HCT116 (cell line): ENCODE measurements at regions not wholly inside any gene's neighbourhood (a gene's known extent, or its start where the extent isn't known, plus 50 kb on each side); places are given as distances from the start of the nearest gene placed in this dataset.

Experiments
- ATAC-seq: fragments of 200-7000 bp; cut with Tn5 transposase; 2 replicates; pipeline ENCODE4 v1.9.1; 2020; ENCODE audit warnings: mild to moderate bottlenecking, moderate library complexity
- BruUV-seq: library from RNA; stranded (reverse); fragments of 400-500 nt; replicated peaks from 2 replicates; lab custom pipeline; 2021; lab: Mats Ljungman, UMichigan
- CTCF ChIA-PET: fragments of 300-600 bp; sonication (Branson Sonifier 250); formaldehyde crosslinking; loops from one replicate; lab custom pipeline; 2021; ENCODE audit warnings: antibody characterized with exemption; lab: Charles Lee
- POLR2A ChIA-PET: fragments of 300-600, 350-600 bp; sonication (Branson Sonifier 250); formaldehyde crosslinking; loops from one replicate; lab custom pipeline; 2021; ENCODE audit warnings: antibody characterized with exemption; lab: Charles Lee
- RAD21 ChIA-PET, 2 experiments: fragments of 300-600 bp; sonication (Branson Sonifier 250); formaldehyde crosslinking; loops; one replicate each; lab custom pipeline; 2023; ENCODE audit warnings: low total read pairs in 2 of 2; ENCODE audit not compliant: uncharacterized antibody in 2 of 2, unreplicated experiment in 2 of 2, low non-redundant PET in 1 of 2; lab: Charles Lee
- DNase-seq: peaks from one replicate; pipeline ENCODE4 v3.0.0-alpha.2; 2010; ENCODE audit warnings: low read depth, low spot score
- H2AFZ ChIP-seq: fragments of 200-600 bp; shearing (Covaris generic), sonication (generic); 2 replicates; pipeline ENCODE4 v1.6.1; 2017; ENCODE audit warnings: low read depth, mixed run types, mixed read lengths, antibody characterized with exemption, low read length; ENCODE audit not compliant: poor library complexity, severe bottlenecking
- H3K27ac ChIP-seq: 2 replicates; pipeline ENCODE4 v1.5.1; 2012; ENCODE audit warnings: low read depth, low read length
- H3K27me3 ChIP-seq: fragments of 200-600 bp; sonication (generic); 2 replicates; pipeline ENCODE4 v1.6.1; 2016; ENCODE audit warnings: mixed run types, low read length, mixed read lengths; ENCODE audit not compliant: insufficient read depth
- H3K36me3 ChIP-seq, 2 experiments: fragments of 200-500 bp in 1 of 2; fragments of 200-600 bp in 1 of 2; sonication (Bioruptor generic) in 1 of 2; sonication (generic) in 1 of 2; 2 replicates each; pipeline versions ENCODE4 v1.5.1 to v1.6.1; 2014 to 2016; ENCODE audit warnings: low read length in 2 of 2, inconsistent platforms in 1 of 2, mixed read lengths in 1 of 2, mixed run types in 1 of 2; ENCODE audit not compliant: insufficient read depth in 2 of 2, control insufficient read depth in 1 of 2
- H3K4me1 ChIP-seq, 2 experiments: fragments of 200-600 bp in 1 of 2; sonication (generic) in 1 of 2; 2 replicates each; pipeline versions ENCODE4 v1.5.1 to v1.6.1; 2012 to 2017; ENCODE audit warnings: low read length in 2 of 2, inconsistent platforms in 1 of 2, mild to moderate bottlenecking in 1 of 2, mixed read lengths in 1 of 2, mixed run types in 1 of 2, moderate library complexity in 1 of 2; ENCODE audit not compliant: insufficient read depth in 2 of 2, control insufficient read depth in 1 of 2
- H3K4me2 ChIP-seq: fragments of 200-600 bp; sonication (generic); 2 replicates; pipeline ENCODE4 v1.6.1; 2017; ENCODE audit warnings: mixed run types, low read length, mixed read lengths
- H3K4me3 ChIP-seq, 2 experiments: fragments of 200-600 bp in 1 of 2; sonication (generic) in 1 of 2; replicated peaks in 1 of 2; 2 replicates each; pipeline ENCODE4 v1.5.1; 2011 to 2016; ENCODE audit warnings: low read length in 2 of 2, control low read depth in 1 of 2, low read depth in 1 of 2, mild to moderate bottlenecking in 1 of 2, mixed read lengths in 1 of 2, mixed run types in 1 of 2
- H3K79me2 ChIP-seq: fragments of 200-600 bp; sonication (generic); 2 replicates; pipeline ENCODE4 v1.6.1; 2017; ENCODE audit warnings: mild to moderate bottlenecking, mixed run types, low read length, moderate library complexity, mixed read lengths; ENCODE audit not compliant: insufficient read depth
- H3K9ac ChIP-seq: fragments of 200-600 bp; sonication (generic); 2 replicates; pipeline ENCODE4 v1.6.1; 2016; ENCODE audit warnings: low read length, mixed read lengths
- H3K9me2 ChIP-seq: fragments of 200-600 bp; sonication (generic), shearing (Covaris generic); 2 replicates; pipeline ENCODE4 v1.6.1; 2017; ENCODE audit warnings: mixed run types, mild to moderate bottlenecking, moderate library complexity; ENCODE audit not compliant: insufficient read depth
- H3K9me3 ChIP-seq, 2 experiments: fragments of 200-500 bp in 1 of 2; fragments of 200-600 bp in 1 of 2; sonication (Bioruptor generic) in 1 of 2; sonication (generic) in 1 of 2; 2 replicates each; pipeline ENCODE4 v1.6.1; 2014 to 2017; ENCODE audit warnings: low read length in 2 of 2, mixed read lengths in 2 of 2, inconsistent platforms in 1 of 2, low read depth in 1 of 2, mild to moderate bottlenecking in 1 of 2, mixed run types in 1 of 2, moderate library complexity in 1 of 2; ENCODE audit not compliant: control insufficient read depth in 1 of 2, insufficient read depth in 1 of 2
- H4K20me1 ChIP-seq: fragments of 200-600 bp; sonication (generic), shearing (Covaris generic); 2 replicates; pipeline ENCODE4 v1.6.1; 2017; ENCODE audit warnings: mixed run types, mild to moderate bottlenecking, moderate library complexity; ENCODE audit not compliant: insufficient read depth
- CBX3 ChIP-seq: IDR thresholded peaks from 2 replicates; pipeline ENCODE4 v1.6.1; 2012; ENCODE audit warnings: low read depth
- CEBPB ChIP-seq: IDR thresholded peaks from 2 replicates; pipeline ENCODE4 v1.6.1; 2012; ENCODE audit warnings: low read depth
- CTCF ChIP-seq, 3 experiments: fragments of 200-600 bp in 1 of 3; sonication (generic) in 1 of 3; IDR thresholded peaks in 2 of 3; conservative IDR thresholded peaks in 1 of 3; 2 replicates each; pipeline ENCODE4 v1.5.1; 2012 to 2017; ENCODE audit warnings: low read depth in 2 of 3, low read length in 2 of 3, antibody characterized with exemption in 1 of 3, borderline replicate concordance in 1 of 3, control low read depth in 1 of 3, mild to moderate bottlenecking in 1 of 3, mixed read lengths in 1 of 3, mixed run types in 1 of 3, moderate library complexity in 1 of 3; ENCODE audit not compliant: insufficient read depth in 1 of 3
- EGR1 ChIP-seq: IDR thresholded peaks from 2 replicates; pipeline ENCODE4 v1.6.1; 2012; ENCODE audit warnings: low read depth
- EZH2 ChIP-seq: fragments of 200-600 bp; sonication (generic); IDR thresholded peaks from 2 replicates; pipeline ENCODE4 v1.6.1; 2017; ENCODE audit warnings: antibody characterized with exemption, mixed run types
- EZH2phosphoT487 ChIP-seq: fragments of 200-600 bp; IDR thresholded peaks from 2 replicates; pipeline ENCODE4 v1.6.1; 2018; ENCODE audit warnings: antibody characterized with exemption, borderline replicate concordance
- FOSL1 ChIP-seq: IDR thresholded peaks from 2 replicates; pipeline ENCODE4 v1.6.1; 2012; ENCODE audit warnings: low read depth
- JUND ChIP-seq: IDR thresholded peaks from 2 replicates; pipeline ENCODE4 v1.6.1; 2012
- MAX ChIP-seq: IDR thresholded peaks from 2 replicates; pipeline ENCODE4 v1.6.1; 2012
- POLR2AphosphoS5 ChIP-seq: IDR thresholded peaks from 2 replicates; pipeline ENCODE4 v1.6.1; 2011; ENCODE audit warnings: mild to moderate bottlenecking, low read depth, low read length, moderate library complexity
- RAD21 ChIP-seq: IDR thresholded peaks from 2 replicates; pipeline ENCODE4 v1.6.1; 2012; ENCODE audit warnings: low read depth, mild to moderate bottlenecking
- SIN3A ChIP-seq: IDR thresholded peaks from 2 replicates; pipeline ENCODE4 v1.6.1; 2012; ENCODE audit warnings: low read depth
- SP1 ChIP-seq: IDR thresholded peaks from 2 replicates; pipeline ENCODE4 v1.6.1; 2012; ENCODE audit warnings: low read depth
- TCF7L2 ChIP-seq: IDR thresholded peaks from 2 replicates; pipeline ENCODE4 v1.7.0; 2011; ENCODE audit warnings: borderline replicate concordance, inconsistent platforms; ENCODE audit not compliant: insufficient read depth, insufficient read length; ENCODE audit errors: extremely low read depth
- YY1 ChIP-seq: IDR thresholded peaks from 2 replicates; pipeline ENCODE4 v1.6.1; 2011; ENCODE audit warnings: low read length, low read depth, moderate library complexity, mild to moderate bottlenecking; ENCODE audit not compliant: insufficient replicate concordance; ENCODE audit errors: extremely low read depth
- ZBTB33 ChIP-seq: IDR thresholded peaks from 2 replicates; pipeline ENCODE4 v1.6.1; 2011; ENCODE audit warnings: mild to moderate bottlenecking, low read length, moderate library complexity; ENCODE audit not compliant: insufficient replicate concordance; ENCODE audit errors: extremely low read depth
- ZFX ChIP-seq: fragments of 450-650 bp; IDR thresholded peaks from 2 replicates; pipeline ENCODE4 v1.6.1; 2017
- intact Hi-C: fragments of 100-400 bp; cut with micrococcal nuclease; formaldehyde crosslinking; loops from 2 replicates; pipeline ENCODE4 v1.10.0; 2022

GRCh38 chr3:127079211-127079610 lies 96.3 kb downstream of the PLXNA1 start:
- no peak overlapping the region for H2AFZ ChIP-seq
- no peaks in the 10 kb centered on the region for H4K20me1 ChIP-seq
- ATAC-seq (no peak), DNase-seq (no peak)
- no peaks in the 10 kb centered on the region for H3K27me3 ChIP-seq
- ChIA-PET RAD21 (no interaction called here), POLR2A (no interaction called here), CTCF (no interaction called here)
- no peak for TF ChIP-seq ZFX
- no peak for TF ChIP-seq CBX3
- no peak for TF ChIP-seq EZH2phosphoT487
- TF ChIP-seq EGR1, result no peak
- no peak overlapping the region for H3K4me3 ChIP-seq
- no peaks in the 10 kb centered on the region for H3K36me3 ChIP-seq
- H3K9me3 ChIP-seq, result no peaks in the 10 kb centered on the region
- intact Hi-C loops, result no loop called here
- no peaks in the 10 kb centered on the region for H3K9me2 ChIP-seq
- BruUV-seq, result no TSS peak
- H3K4me1 ChIP-seq, result no peaks in the 10 kb centered on the region
- H3K4me2 ChIP-seq, result no peak overlapping the region
- no peaks in the 10 kb centered on the region for H3K79me2 ChIP-seq
- H3K27ac ChIP-seq, result no peak overlapping the region
- no peak overlapping the region for H3K9ac ChIP-seq

GRCh38 chr3:127081001-127081720 lies 98.2 kb downstream of the PLXNA1 start:
- Histone ChIP-seq H3K27me3 (no peaks in the 10 kb centered on the region), H3K4me3 (no peak overlapping the region), H3K9me3 (no peaks in the 10 kb centered on the region), H3K4me1 (no peaks in the 10 kb centered on the region), H3K9ac (no peak overlapping the region), H4K20me1 (no peaks in the 10 kb centered on the region), H3K79me2 (no peaks in the 10 kb centered on the region), H3K4me2 (no peak overlapping the region), H3K9me2 (no peaks in the 10 kb centered on the region), H3K27ac (no peak overlapping the region), H2AFZ (no peak overlapping the region), H3K36me3 (no peaks in the 10 kb centered on the region)
- ATAC-seq (no peak), DNase-seq (no peak)
- BruUV-seq, result no TSS peak
- ChIA-PET POLR2A (no interaction called here), CTCF (no interaction called here), RAD21 (no interaction called here)
- intact Hi-C loops, result no loop called here
- no peak for TF ChIP-seq EZH2
- no peak for TF ChIP-seq POLR2AphosphoS5
- TF ChIP-seq ZFX, result no peak
- TF ChIP-seq YY1, result no peak
- no peak for TF ChIP-seq EGR1
- TF ChIP-seq CTCF (IDR thresholded peaks at IDR 0.05 in 2 of 3, conservative IDR thresholded peaks at IDR 0.05 in 1 of 3; ENCODE audit: borderline replicate concordance in 1 of 3, insufficient read depth in 1 of 3, low read depth in 2 of 3, low read length in 2 of 3), result no peak
- TF ChIP-seq RAD21, result no peak
- TF ChIP-seq MAX, result no peak
- TF ChIP-seq TCF7L2, result no peak
- TF ChIP-seq EZH2phosphoT487, result no peak
- no peak for TF ChIP-seq ZBTB33
- no peak for TF ChIP-seq CEBPB
- no peak for TF ChIP-seq JUND
- no peak for TF ChIP-seq SP1
- no peak for TF ChIP-seq SIN3A
- TF ChIP-seq CBX3, result no peak
- TF ChIP-seq FOSL1, result no peak
